ENCODE measurements at regions not wholly inside any gene's neighbourhood (a gene's known extent, or its start where the extent isn't known, plus 50 kb on each side); places are given as distances from the start of the nearest gene placed in this dataset.
"Not testable (repeated sequence)": the region's sequence is repeated elsewhere in the genome, so short reads cannot be mapped to it uniquely, and the experiment has no call there.

GRCh38 chr6:78251931-78252330 lies 599.1 kb downstream of the MEI4 start:
- intact Hi-C loops (cut with DNase I): loop anchor here (5.0 kb wide), 1 partner anchor 80 kb away; no protein-coding TSS in a partner anchor
- 93 to 95% methylated on average over 4 of the region's 4 CpGs for WGBS, 2 donors
- H3K36me3 ChIP-seq: no peaks in the 10 kb centered on the region

GRCh38 chr6:78253618-78254017 lies 600.8 kb downstream of the MEI4 start:
- Histone ChIP-seq H3K4me3 (replicated peaks in 1 of 3) (no peak overlapping the region), H3K27me3 (no peaks in the 10 kb centered on the region), H3K9me3 (no peaks in the 10 kb centered on the region), H3K27ac (no peak overlapping the region), H3K36me3 (no peaks in the 10 kb centered on the region), H3K4me1 (no peaks in the 10 kb centered on the region)
- TF ChIP-seq POLR2A (IDR thresholded peaks at IDR 0.05) (no peak), CTCF (IDR thresholded peaks at IDR 0.05) (no peak)
- intact Hi-C loops (cut with DNase I): loop anchor here (5.0 kb wide), 1 partner anchor 79 kb away; no protein-coding TSS in a partner anchor
- DNase-seq: no peak
- WGBS, 2 donors: 70 to 75% methylated on average over 2 of the region's 2 CpGs

More at GRCh38 chr6:78251931-78252330, 599.1 kb downstream of the MEI4 start:
- Histone ChIP-seq H3K4me1 (no peaks in the 10 kb centered on the region), H3K27ac (no peak overlapping the region), H3K4me3 (replicated peaks in 1 of 3) (no peak overlapping the region), H3K9me3 (no peaks in the 10 kb centered on the region), H3K27me3 (no peaks in the 10 kb centered on the region)
- TF ChIP-seq CTCF (IDR thresholded peaks at IDR 0.05) (no peak), POLR2A (IDR thresholded peaks at IDR 0.05) (no peak)
- no peak for DNase-seq

GRCh38 chr6:78259935-78260334 lies 607.1 kb downstream of the MEI4 start:
- Histone ChIP-seq H3K27ac (no peak overlapping the region), H3K27me3 (no peaks in the 10 kb centered on the region), H3K4me3 (replicated peaks in 1 of 3) (no peak overlapping the region), H3K4me1 (no peaks in the 10 kb centered on the region), H3K9me3 (no peaks in the 10 kb centered on the region), H3K36me3 (no peaks in the 10 kb centered on the region)
- TF ChIP-seq CTCF (IDR thresholded peaks at IDR 0.05): no peak
- no peak for TF ChIP-seq POLR2A (IDR thresholded peaks at IDR 0.05)
- 75 to 80% methylated on average over 1 of the region's 1 CpG for WGBS, 2 donors
- intact Hi-C loops (cut with DNase I): no loop called here
- no peak for DNase-seq

- H3K4me3 ChIP-seq (replicated peaks in 1 of 3); H3K9me3 ChIP-seq; intact Hi-C loops (cut with DNase I); H3K36me3 ChIP-seq; DNase-seq; H3K27ac ChIP-seq; H3K27me3 ChIP-seq; H3K4me1 ChIP-seq: not testable (repeated sequence)
- WGBS, 2 donors: 56 to 66% methylated on average over 3 of the region's 3 CpGs
Observed at GRCh38 chr6:78260427-78260826, 606.9 kb upstream of the IRAK1BP1 start.

- DNase-seq: no peak
- no peaks in the 10 kb centered on the region for H3K4me1 ChIP-seq
- no peaks in the 10 kb centered on the region for H3K9me3 ChIP-seq
- no peaks in the 10 kb centered on the region for H3K27me3 ChIP-seq
- H3K36me3 ChIP-seq: no peaks in the 10 kb centered on the region
- TF ChIP-seq POLR2A (IDR thresholded peaks at IDR 0.05) (no peak), CTCF (IDR thresholded peaks at IDR 0.05) (no peak)
- no peak overlapping the region for H3K4me3 ChIP-seq (replicated peaks in 1 of 3)
- intact Hi-C loops (cut with DNase I): no loop called here
- H3K27ac ChIP-seq: no peak overlapping the region
- 72 to 86% methylated on average over 2 of the region's 2 CpGs for WGBS, 2 donors
Observed at GRCh38 chr6:78268591-78269452, 598.5 kb upstream of the IRAK1BP1 start.

All from thyroid gland (tissue), 4 donors.